CD14-positive monocyte (primary cell): ENCODE measurements at regions not wholly inside any gene's neighbourhood (a gene's known extent, or its start where the extent isn't known, plus 50 kb on each side); places are given as distances from the start of the nearest gene placed in this dataset.
"Not testable (repeated sequence)": the region's sequence is repeated elsewhere in the genome, so short reads cannot be mapped to it uniquely, and the experiment has no call there.

Experiments
- DNase-seq, 3 donors: peaks; one replicate each; pipeline ENCODE4 v3.0.0-alpha.2; 2011 to 2022
- H2AFZ ChIP-seq: 2 replicates; pipeline ENCODE4 v1.6.0; 2012; ENCODE audit warnings: mild to moderate bottlenecking, low read depth, low read length, inconsistent platforms; ENCODE audit not compliant: insufficient read depth, poor library complexity, severe bottlenecking
- H3K27ac ChIP-seq, 2 donors: 1 replicate in 1 of 2; 2 replicates in 1 of 2; pipeline ENCODE4 v1.5.1; 2012 to 2013; ENCODE audit warnings: low read length in 2 of 2, control low read depth in 1 of 2, inconsistent platforms in 1 of 2, low read depth in 1 of 2, mild to moderate bottlenecking in 1 of 2
- H3K27me3 ChIP-seq, 2 donors: one replicate each; pipeline versions ENCODE4 v1.6.0 to v1.6.1; 2011 to 2013; ENCODE audit warnings: low read length in 2 of 2; ENCODE audit not compliant: control insufficient read depth in 2 of 2, insufficient read depth in 2 of 2
- H3K36me3 ChIP-seq, 2 donors: replicated peaks in 1 of 2; 1 replicate in 1 of 2; 2 replicates in 1 of 2; pipeline versions ENCODE4 v1.5.1 to v1.6.1; 2012 to 2013; ENCODE audit warnings: low read length in 2 of 2, control low read depth in 1 of 2, inconsistent platforms in 1 of 2, mild to moderate bottlenecking in 1 of 2; ENCODE audit not compliant: insufficient read depth in 2 of 2, control insufficient read depth in 1 of 2
- H3K4me1 ChIP-seq, 2 donors: 1 replicate in 1 of 2; 2 replicates in 1 of 2; pipeline versions ENCODE4 v1.5.1 to v1.6.1; 2012 to 2013; ENCODE audit warnings: low read length in 2 of 2, control low read depth in 1 of 2, inconsistent platforms in 1 of 2, mild to moderate bottlenecking in 1 of 2, moderate library complexity in 1 of 2; ENCODE audit not compliant: insufficient read depth in 2 of 2, control insufficient read depth in 1 of 2
- H3K4me2 ChIP-seq: replicated peaks from 2 replicates; pipeline ENCODE3; 2012; ENCODE audit warnings: low read length, moderate library complexity, mild to moderate bottlenecking; ENCODE audit not compliant: poor library complexity, severe bottlenecking; ENCODE audit errors: extremely low read depth
- H3K4me3 ChIP-seq, 3 experiments: fragments of 200-600 bp in 1 of 3; sonication (generic) in 1 of 3; replicated peaks in 1 of 3; 1 replicate in 2 of 3; 2 replicates in 1 of 3; pipeline ENCODE4 v1.5.1; 2011 to 2013; ENCODE audit warnings: low read length in 3 of 3, mild to moderate bottlenecking in 3 of 3, control low read depth in 2 of 3, low read depth in 2 of 3, inconsistent platforms in 1 of 3, moderate library complexity in 1 of 3
- H3K79me2 ChIP-seq: 2 replicates; pipeline ENCODE4 v1.6.0; 2012; ENCODE audit warnings: mild to moderate bottlenecking, control low read depth, inconsistent platforms, low read length, moderate library complexity; ENCODE audit not compliant: insufficient read depth
- H3K9ac ChIP-seq: 2 replicates; pipeline ENCODE4 v1.6.0; 2017; ENCODE audit warnings: low read length, mild to moderate bottlenecking; ENCODE audit not compliant: insufficient read depth, poor library complexity, severe bottlenecking
- H3K9me3 ChIP-seq, 2 donors: replicated peaks in 1 of 2; 1 replicate in 1 of 2; 2 replicates in 1 of 2; pipeline versions ENCODE4 v1.5.1 to v1.6.1; 2012 to 2013; ENCODE audit warnings: low read length in 2 of 2, control low read depth in 1 of 2; ENCODE audit not compliant: control insufficient read depth in 1 of 2, insufficient read depth in 1 of 2
- H4K20me1 ChIP-seq: 2 replicates; pipeline ENCODE4 v1.6.0; 2012; ENCODE audit warnings: mild to moderate bottlenecking, low read length, control low read depth, moderate library complexity; ENCODE audit not compliant: insufficient read depth
- H3K27ac Mint-ChIP-seq, 7 donors: one replicate each; pipeline ENCODE4 v1.8.0; 2020; ENCODE audit warnings: mild to moderate bottlenecking in 7 of 7, mixed read lengths in 7 of 7, moderate library complexity in 6 of 7, inconsistent platforms in 2 of 7
- H3K27me3 Mint-ChIP-seq, 3 donors: one replicate each; pipeline ENCODE4 v1.8.0; 2021 to 2022; ENCODE audit warnings: low read depth in 3 of 3, mild to moderate bottlenecking in 3 of 3, mixed read lengths in 3 of 3, moderate library complexity in 3 of 3, inconsistent platforms in 1 of 3
- H3K36me3 Mint-ChIP-seq, 2 donors: one replicate each; pipeline ENCODE4 v1.8.0; 2020; ENCODE audit warnings: mixed read lengths in 2 of 2, inconsistent platforms in 1 of 2, mild to moderate bottlenecking in 1 of 2
- H3K4me1 Mint-ChIP-seq: one replicate; pipeline ENCODE4 v1.8.0; 2020; ENCODE audit warnings: mild to moderate bottlenecking, mixed read lengths
- H3K4me3 Mint-ChIP-seq, 2 donors: one replicate each; pipeline ENCODE4 v1.8.0; 2020; ENCODE audit warnings: mild to moderate bottlenecking in 2 of 2, mixed read lengths in 2 of 2, moderate library complexity in 1 of 2
- H3K9me3 Mint-ChIP-seq, 7 donors: one replicate each; pipeline ENCODE4 v1.8.0; 2020 to 2022; ENCODE audit warnings: mixed read lengths in 7 of 7, mild to moderate bottlenecking in 6 of 7, moderate library complexity in 6 of 7, inconsistent platforms in 2 of 7
- WGBS: methylation state at CpG from one replicate; pipeline ENCODE4 v1.1.5; 2013; ENCODE audit warnings: missing lambda C conversion rate; ENCODE audit not compliant: insufficient coverage; 5-methylcytosine and 5-hydroxymethylcytosine counted together
- intact Hi-C, 2 donors: fragments of 100-400 bp; cut with micrococcal nuclease; formaldehyde crosslinking; loops; one replicate each; pipeline versions ENCODE4 v1.15.0 to v1.15.1; 2023
- TF ChIP-seq, protein P1 (sequence below): fragments of 200-600 bp; IDR thresholded peaks from one replicate; pipeline ENCODE4 v1.8.0; 2022; ENCODE audit warnings: antibody characterized with exemption, mild to moderate bottlenecking

DNA sequence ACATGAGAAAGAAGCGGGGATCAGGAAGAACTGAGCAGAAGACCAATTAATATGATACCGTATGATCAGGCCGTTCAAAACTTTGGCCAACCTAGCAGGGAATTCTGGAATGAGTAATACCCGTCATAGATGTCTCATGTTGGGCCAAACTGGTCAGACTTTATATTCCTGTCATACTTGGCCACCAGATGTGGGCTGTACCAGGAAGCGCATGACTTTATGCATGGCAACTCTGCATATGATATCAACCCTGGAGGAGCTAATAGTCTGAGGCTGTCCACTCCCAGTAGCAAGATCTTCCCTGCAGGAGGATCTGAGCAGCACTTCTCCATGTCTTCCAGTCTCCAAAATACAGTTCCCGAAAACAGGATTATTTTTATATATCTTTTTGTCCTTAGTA lies 68.5 kb upstream of the NAA35 start:
- Histone ChIP-seq H3K27me3 (no peaks in the 10 kb centered on the region), H4K20me1 (no peaks in the 10 kb centered on the region), H3K27ac (no peak overlapping the region), H3K4me2 (no peak overlapping the region), H2AFZ (no peak overlapping the region), H3K79me2 (no peaks in the 10 kb centered on the region), H3K4me3 (no peak overlapping the region), H3K9ac (no peak overlapping the region), H3K36me3 (no peaks in the 10 kb centered on the region), H3K4me1 (no peaks in the 10 kb centered on the region), H3K9me3 (no peaks in the 10 kb centered on the region)
- no peak overlapping the region for H3K4me3 Mint-ChIP-seq
- intact Hi-C loops: no loop called here
- TF ChIP-seq, protein P1, sequence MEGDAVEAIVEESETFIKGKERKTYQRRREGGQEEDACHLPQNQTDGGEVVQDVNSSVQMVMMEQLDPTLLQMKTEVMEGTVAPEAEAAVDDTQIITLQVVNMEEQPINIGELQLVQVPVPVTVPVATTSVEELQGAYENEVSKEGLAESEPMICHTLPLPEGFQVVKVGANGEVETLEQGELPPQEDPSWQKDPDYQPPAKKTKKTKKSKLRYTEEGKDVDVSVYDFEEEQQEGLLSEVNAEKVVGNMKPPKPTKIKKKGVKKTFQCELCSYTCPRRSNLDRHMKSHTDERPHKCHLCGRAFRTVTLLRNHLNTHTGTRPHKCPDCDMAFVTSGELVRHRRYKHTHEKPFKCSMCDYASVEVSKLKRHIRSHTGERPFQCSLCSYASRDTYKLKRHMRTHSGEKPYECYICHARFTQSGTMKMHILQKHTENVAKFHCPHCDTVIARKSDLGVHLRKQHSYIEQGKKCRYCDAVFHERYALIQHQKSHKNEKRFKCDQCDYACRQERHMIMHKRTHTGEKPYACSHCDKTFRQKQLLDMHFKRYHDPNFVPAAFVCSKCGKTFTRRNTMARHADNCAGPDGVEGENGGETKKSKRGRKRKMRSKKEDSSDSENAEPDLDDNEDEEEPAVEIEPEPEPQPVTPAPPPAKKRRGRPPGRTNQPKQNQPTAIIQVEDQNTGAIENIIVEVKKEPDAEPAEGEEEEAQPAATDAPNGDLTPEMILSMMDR: no peak
- H3K9me3 Mint-ChIP-seq: peaks cover 0 to 6% (median 2%) of the 10 kb centered on the region in 7 donors
- no peak overlapping the region for H3K27ac Mint-ChIP-seq
- WGBS: 97% methylated on average over 4 of the region's 6 CpGs
- DNase-seq: no peak
- no peaks in the 10 kb centered on the region for H3K36me3 Mint-ChIP-seq
- H3K4me1 Mint-ChIP-seq: peaks cover 1% of the 10 kb centered on the region
- H3K27me3 Mint-ChIP-seq: no peaks in the 10 kb centered on the region

DNA sequence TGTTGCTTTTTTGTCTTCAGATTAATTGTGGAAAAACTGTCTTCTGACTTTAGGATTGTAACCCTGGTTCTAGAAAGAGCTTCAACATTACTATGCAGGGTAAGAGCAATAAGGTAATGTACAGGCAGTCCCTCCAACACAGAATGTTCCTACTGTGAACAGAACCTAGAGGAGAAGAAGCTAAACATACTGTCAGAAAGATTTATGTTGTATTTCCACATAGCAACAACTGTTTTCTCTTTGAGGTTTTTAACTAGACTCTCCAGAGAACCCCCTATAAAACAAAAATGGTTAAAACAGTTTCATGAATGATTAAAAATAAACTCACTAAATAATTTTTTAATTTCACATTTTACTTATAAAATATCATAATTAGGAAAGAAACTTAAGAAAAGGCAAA lies 64.3 kb upstream of the NAA35 start:
- H2AFZ ChIP-seq: no peak overlapping the region
- no peak overlapping the region for H3K4me3 Mint-ChIP-seq
- no peaks in the 10 kb centered on the region for H3K36me3 Mint-ChIP-seq
- no peaks in the 10 kb centered on the region for H3K9me3 ChIP-seq
- H3K9me3 Mint-ChIP-seq: peaks cover 0 to 8% (median 3%) of the 10 kb centered on the region in 7 donors
- intact Hi-C loops: no loop called here
- H3K36me3 ChIP-seq: no peaks in the 10 kb centered on the region
- TF ChIP-seq, protein P1: no peak
- H3K4me2 ChIP-seq: no peak overlapping the region
- H3K4me1 ChIP-seq: no peaks in the 10 kb centered on the region
- no peak overlapping the region for H3K27ac ChIP-seq
- H3K4me3 ChIP-seq: no peak overlapping the region
- H3K9ac ChIP-seq: no peak overlapping the region
- H3K27ac Mint-ChIP-seq: no peak overlapping the region
- no peaks in the 10 kb centered on the region for H3K27me3 ChIP-seq
- peaks cover under 1% of the 10 kb centered on the region for H3K4me1 Mint-ChIP-seq
- DNase-seq: no peak
- no peaks in the 10 kb centered on the region for H4K20me1 ChIP-seq
- no peaks in the 10 kb centered on the region for H3K79me2 ChIP-seq
- peaks cover 0 to 2% (median 2%) of the 10 kb centered on the region in 3 donors for H3K27me3 Mint-ChIP-seq

DNA sequence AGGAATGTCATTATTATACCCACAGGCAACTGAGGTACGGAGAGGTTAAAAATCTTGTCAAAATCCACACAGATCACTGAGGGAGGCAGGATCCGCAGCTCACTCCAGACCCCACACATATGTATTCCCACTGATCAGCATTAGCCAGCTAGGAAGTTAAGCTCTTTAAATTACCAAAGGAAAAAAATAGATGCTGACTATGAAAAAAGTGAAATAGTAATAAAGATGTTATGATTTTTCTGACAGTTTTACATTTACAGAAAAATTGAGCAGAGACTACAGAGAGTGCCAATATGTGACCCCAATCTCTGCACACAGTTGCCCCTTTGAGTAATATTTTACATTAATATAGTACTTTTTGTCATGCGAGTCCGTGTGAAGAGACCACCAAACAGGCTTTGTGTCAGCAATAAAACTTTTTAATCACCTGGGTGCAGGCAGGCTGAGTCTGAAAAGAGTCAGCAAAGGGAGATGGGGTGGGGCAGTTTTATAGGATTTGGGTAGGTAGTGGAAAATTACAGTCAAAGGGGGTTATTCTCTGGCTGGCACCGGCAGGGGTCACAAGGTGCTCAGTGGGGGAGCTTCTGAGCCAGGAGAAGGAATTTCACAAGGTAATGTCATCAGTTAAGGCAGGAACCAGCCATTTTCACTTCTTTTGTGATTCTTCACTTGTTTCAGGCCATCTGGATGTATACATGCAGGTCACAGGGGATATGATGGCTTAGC lies 61.9 kb upstream of the NAA35 start:
- H3K27ac Mint-ChIP-seq, H3K4me1 ChIP-seq, H3K4me2 ChIP-seq, H3K36me3 Mint-ChIP-seq, H4K20me1 ChIP-seq, H3K27ac ChIP-seq, H3K4me3 ChIP-seq, DNase-seq, H3K27me3 Mint-ChIP-seq, H3K79me2 ChIP-seq, H3K4me1 Mint-ChIP-seq, H2AFZ ChIP-seq, H3K36me3 ChIP-seq, intact Hi-C loops, H3K9me3 ChIP-seq, H3K9ac ChIP-seq, H3K27me3 ChIP-seq, H3K4me3 Mint-ChIP-seq: not testable (repeated sequence)
- peaks cover 0 to 10% (median 6%) of the 10 kb centered on the region in 7 donors for H3K9me3 Mint-ChIP-seq
- WGBS: no CpG with 5 or more reads among the region's 5 CpGs
